ENCODE measurements at regions not wholly inside any gene's neighbourhood (a gene's known extent, or its start where the extent isn't known, plus 50 kb on each side); places are given as distances from the start of the nearest gene placed in this dataset.
"Not testable (repeated sequence)": the region's sequence is repeated elsewhere in the genome, so short reads cannot be mapped to it uniquely, and the experiment has no call there.

GRCh38 chr21:38614558-38614957 is 116.3 kb upstream of the ERG start:
- no peak for DNase-seq (ENCODE audit: low read depth)

- DNase-seq (ENCODE audit: low read depth): no peak
These were observed 121.2 kb upstream of the ERG start for GRCh38 chr21:38619480-38619879.

- no peak for DNase-seq (ENCODE audit: low read depth)
These were observed 121.8 kb upstream of the ERG start for GRCh38 chr21:38619992-38620479.

GRCh38 chr21:38621132-38621531 is 122.9 kb upstream of the ERG start:
- DNase-seq (ENCODE audit: low read depth): no peak

- DNase-seq (ENCODE audit: low read depth): no peak
These were observed 124.0 kb upstream of the ERG start for GRCh38 chr21:38622081-38622826.

- DNase-seq (ENCODE audit: low read depth): no peak
These were observed 124.5 kb upstream of the ERG start for GRCh38 chr21:38622827-38623209.

- no peak for DNase-seq (ENCODE audit: low read depth)
These were observed 125.3 kb upstream of the ERG start for GRCh38 chr21:38623552-38623951.

- no peak for DNase-seq (ENCODE audit: low read depth)
These were observed 126.7 kb upstream of the ERG start for GRCh38 chr21:38625000-38625399.

GRCh38 chr21:38626306-38626705 is 128.0 kb upstream of the ERG start:
- no peak for DNase-seq (ENCODE audit: low read depth)

- no peak for DNase-seq (ENCODE audit: low read depth)
These were observed 130.1 kb upstream of the ERG start for GRCh38 chr21:38628349-38628748.

- peak; percentile 10 for DNase-seq (ENCODE audit: low read depth)
These were observed 132.9 kb upstream of the ERG start for GRCh38 chr21:38631206-38631605.

GRCh38 chr21:38631676-38632075 is 133.4 kb upstream of the ERG start:
- DNase-seq (ENCODE audit: low read depth): no peak

- no peak for DNase-seq (ENCODE audit: low read depth)
These were observed 138.9 kb upstream of the ERG start for GRCh38 chr21:38637161-38637560.

- DNase-seq (ENCODE audit: low read depth): no peak
These were observed 141.5 kb upstream of the ERG start for GRCh38 chr21:38639571-38640354.

GRCh38 chr21:38640355-38640742 is 142.1 kb upstream of the ERG start:
- not testable (repeated sequence) for DNase-seq (ENCODE audit: low read depth)

- no peak for DNase-seq (ENCODE audit: low read depth)
These were observed 145.2 kb upstream of the ERG start for GRCh38 chr21:38643404-38644023.

- DNase-seq (ENCODE audit: low read depth): peak; percentile 94
These were observed 147.0 kb upstream of the ERG start for GRCh38 chr21:38645282-38645681.

- peak; percentile 74 for DNase-seq (ENCODE audit: low read depth)
These were observed 148.0 kb upstream of the ERG start for GRCh38 chr21:38646213-38646837.

GRCh38 chr21:38649120-38649519 is 150.8 kb upstream of the ERG start:
- no peak for DNase-seq (ENCODE audit: low read depth)

- no peak for DNase-seq (ENCODE audit: low read depth)
These were observed 153.3 kb upstream of the ERG start for GRCh38 chr21:38651570-38651969.

GRCh38 chr21:38652396-38652795 is 153.3 kb upstream of the ETS2 start:
- no peak for DNase-seq (ENCODE audit: low read depth)

GRCh38 chr21:38654580-38654979 is 151.1 kb upstream of the ETS2 start:
- no peak for DNase-seq (ENCODE audit: low read depth)

All from iris pigment epithelial cell (primary cell).